ENCODE measurements at regions not wholly inside any gene's neighbourhood (a gene's known extent, or its start where the extent isn't known, plus 50 kb on each side); places are given as distances from the start of the nearest gene placed in this dataset.

- no peak for DNase-seq (ENCODE audit: low read depth)
- TF ChIP-seq MYC (IDR thresholded peaks at IDR 0.05; ENCODE audit: low read depth, low read length): no peak
- TF ChIP-seq MAX (IDR thresholded peaks at IDR 0.05; ENCODE audit: low read depth, low read length): no peak
- H3K4me3 ChIP-seq (ENCODE audit: low read depth, low read length): no peak overlapping the region
These were observed 304.7 kb downstream of the ADGRD1 start for GRCh38 chr12:131258398-131258797.

GRCh38 chr12:131260251-131260905 lies 306.7 kb downstream of the ADGRD1 start:
- no peak for DNase-seq (ENCODE audit: low read depth)
- H3K4me3 ChIP-seq (ENCODE audit: low read depth, low read length): no peak overlapping the region
- TF ChIP-seq MAX (IDR thresholded peaks at IDR 0.05; ENCODE audit: low read depth, low read length) (no peak), POLR2A (IDR thresholded peaks at IDR 0.05; ENCODE audit: extremely low read depth, insufficient read length) (no peak), CTCF (IDR thresholded peaks at IDR 0.05; ENCODE audit: low read depth, low read length) (no peak), MYC (IDR thresholded peaks at IDR 0.05; ENCODE audit: low read depth, low read length) (no peak)

- TF ChIP-seq MYC (IDR thresholded peaks at IDR 0.05; ENCODE audit: low read depth, low read length) (no peak), CTCF (IDR thresholded peaks at IDR 0.05; ENCODE audit: low read depth, low read length) (no peak), POLR2A (IDR thresholded peaks at IDR 0.05; ENCODE audit: extremely low read depth, insufficient read length) (no peak), MAX (IDR thresholded peaks at IDR 0.05; ENCODE audit: low read depth, low read length) (no peak)
- no peak overlapping the region for H3K4me3 ChIP-seq (ENCODE audit: low read depth, low read length)
These were observed 307.2 kb downstream of the ADGRD1 start for GRCh38 chr12:131260954-131261353.

GRCh38 chr12:131261906-131262305 lies 308.2 kb downstream of the ADGRD1 start:
- no peak for DNase-seq (ENCODE audit: low read depth)
- no peak overlapping the region for H3K4me3 ChIP-seq (ENCODE audit: low read depth, low read length)
- no peak for TF ChIP-seq MAX (IDR thresholded peaks at IDR 0.05; ENCODE audit: low read depth, low read length)
- no peak for TF ChIP-seq POLR2A (IDR thresholded peaks at IDR 0.05; ENCODE audit: extremely low read depth, insufficient read length)
- no peak for TF ChIP-seq CTCF (IDR thresholded peaks at IDR 0.05; ENCODE audit: low read depth, low read length)
- TF ChIP-seq MYC (IDR thresholded peaks at IDR 0.05; ENCODE audit: low read depth, low read length): no peak

More at GRCh38 chr12:131260954-131261353, 307.2 kb downstream of the ADGRD1 start:
- DNase-seq (ENCODE audit: low read depth): no peak

- no peak for DNase-seq (ENCODE audit: low read depth)
- no peak overlapping the region for H3K4me3 ChIP-seq (ENCODE audit: low read depth, low read length)
- no peak for TF ChIP-seq CTCF (IDR thresholded peaks at IDR 0.05; ENCODE audit: low read depth, low read length)
- TF ChIP-seq POLR2A (IDR thresholded peaks at IDR 0.05; ENCODE audit: extremely low read depth, insufficient read length): no peak
- TF ChIP-seq MAX (IDR thresholded peaks at IDR 0.05; ENCODE audit: low read depth, low read length): no peak
- TF ChIP-seq MYC (IDR thresholded peaks at IDR 0.05; ENCODE audit: low read depth, low read length): no peak
These were observed 309.9 kb downstream of the ADGRD1 start for GRCh38 chr12:131263626-131264025.

- TF ChIP-seq POLR2A (IDR thresholded peaks at IDR 0.05; ENCODE audit: extremely low read depth, insufficient read length) (no peak), CTCF (IDR thresholded peaks at IDR 0.05; ENCODE audit: low read depth, low read length) (no peak), MAX (IDR thresholded peaks at IDR 0.05; ENCODE audit: low read depth, low read length) (no peak), MYC (IDR thresholded peaks at IDR 0.05; ENCODE audit: low read depth, low read length) (no peak)
These were observed 310.9 kb downstream of the ADGRD1 start for GRCh38 chr12:131264635-131265034.

More at GRCh38 chr12:131264635-131265034, 310.9 kb downstream of the ADGRD1 start:
- DNase-seq (ENCODE audit: low read depth): no peak
- H3K4me3 ChIP-seq (ENCODE audit: low read depth, low read length): no peak overlapping the region

Data from NB4 (cell line).